Spleen (tissue), 7 donors: ENCODE measurements at regions not wholly inside any gene's neighbourhood (a gene's known extent, or its start where the extent isn't known, plus 50 kb on each side); places are given as distances from the start of the nearest gene placed in this dataset.

Source experiments
- POLR2A ChIP-seq, 3 donors: fragments of 450-650 bp; IDR thresholded peaks; one replicate each; pipeline ENCODE4 v1.5.1; 2017; ENCODE audit warnings: antibody characterized with exemption in 3 of 3, mild to moderate bottlenecking in 1 of 3
- TF ChIP-seq, protein P1 (sequence below), 11 experiments: fragments of 200-600 bp in 7 of 11; fragments of 450-650 bp in 4 of 11; sonication (generic) in 4 of 11; IDR thresholded peaks in 8 of 11; conservative IDR thresholded peaks in 3 of 11; 1 replicate in 7 of 11; 2 replicates in 4 of 11; pipeline versions ENCODE4 v1.4.0 to v1.8.0; 2016 to 2021; ENCODE audit warnings: antibody characterized with exemption in 11 of 11, inconsistent platforms in 4 of 11, mild to moderate bottlenecking in 1 of 11
- donor health status: DM: no; HTN: no; CAD: no; lungs with moderate emphysema.
- donor health status: DM: no; HTN: no; CAD: no.
- donor health status: DM: no; HTN: no; CAD: no.

DNA sequence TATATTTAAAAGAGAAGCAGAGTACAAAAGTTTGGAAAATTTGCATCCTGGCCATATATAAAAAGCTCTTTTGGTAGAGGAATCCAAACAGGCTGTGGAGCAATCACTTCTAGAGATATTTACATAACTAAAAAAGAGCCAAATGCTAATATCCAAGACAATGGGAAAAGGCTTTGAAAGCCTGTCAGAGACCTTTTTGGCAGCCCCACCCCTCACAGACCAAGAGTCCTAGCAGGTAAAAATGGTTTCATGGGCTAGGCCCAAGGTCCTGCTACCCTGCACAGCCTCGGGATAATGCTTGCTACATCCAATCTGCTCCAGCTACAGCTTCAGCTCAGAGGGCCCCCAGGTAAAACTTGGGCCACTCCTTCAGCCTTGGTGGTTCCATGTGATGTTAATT, 430.2 kb upstream of the KCND2 start:
- TF ChIP-seq, protein P1, sequence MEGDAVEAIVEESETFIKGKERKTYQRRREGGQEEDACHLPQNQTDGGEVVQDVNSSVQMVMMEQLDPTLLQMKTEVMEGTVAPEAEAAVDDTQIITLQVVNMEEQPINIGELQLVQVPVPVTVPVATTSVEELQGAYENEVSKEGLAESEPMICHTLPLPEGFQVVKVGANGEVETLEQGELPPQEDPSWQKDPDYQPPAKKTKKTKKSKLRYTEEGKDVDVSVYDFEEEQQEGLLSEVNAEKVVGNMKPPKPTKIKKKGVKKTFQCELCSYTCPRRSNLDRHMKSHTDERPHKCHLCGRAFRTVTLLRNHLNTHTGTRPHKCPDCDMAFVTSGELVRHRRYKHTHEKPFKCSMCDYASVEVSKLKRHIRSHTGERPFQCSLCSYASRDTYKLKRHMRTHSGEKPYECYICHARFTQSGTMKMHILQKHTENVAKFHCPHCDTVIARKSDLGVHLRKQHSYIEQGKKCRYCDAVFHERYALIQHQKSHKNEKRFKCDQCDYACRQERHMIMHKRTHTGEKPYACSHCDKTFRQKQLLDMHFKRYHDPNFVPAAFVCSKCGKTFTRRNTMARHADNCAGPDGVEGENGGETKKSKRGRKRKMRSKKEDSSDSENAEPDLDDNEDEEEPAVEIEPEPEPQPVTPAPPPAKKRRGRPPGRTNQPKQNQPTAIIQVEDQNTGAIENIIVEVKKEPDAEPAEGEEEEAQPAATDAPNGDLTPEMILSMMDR (IDR thresholded peaks at IDR 0.05 in 8 of 11, conservative IDR thresholded peaks at IDR 0.05 in 3 of 11) = no peak
- no peak for TF ChIP-seq POLR2A (IDR thresholded peaks at IDR 0.05)
